ENCODE measurements at regions not wholly inside any gene's neighbourhood (a gene's known extent, or its start where the extent isn't known, plus 50 kb on each side); places are given as distances from the start of the nearest gene placed in this dataset.

GRCh38 chr6:56845032-56845431, 109.9 kb upstream of the BEND6 start:
- H3K4me3 ChIP-seq = no peak overlapping the region
- TF ChIP-seq POLR2AphosphoS5 (IDR thresholded peaks at IDR 0.05) (no peak), CTCF (IDR thresholded peaks at IDR 0.05) (no peak), EP300 (IDR thresholded peaks at IDR 0.05) (no peak), POLR2A (IDR thresholded peaks at IDR 0.05) (no peak)
- WGBS, 2 donors (ENCODE audit: low coverage in 1 of 2) = 60 to 92% methylated on average over 2 to 3 of the region's 3 CpGs
- H3K9me3 ChIP-seq = no peaks in the 10 kb centered on the region
- H3K27ac ChIP-seq = peak overlapping the region in 2 of 4 donors; percentile 94 to 97
- H3K27me3 ChIP-seq = no peaks in the 10 kb centered on the region
- H3K36me3 ChIP-seq = no peaks in the 10 kb centered on the region
- H3K4me1 ChIP-seq = peaks cover 0 to 37% (median 0%) of the 10 kb centered on the region in 3 donors
- no peak for ATAC-seq

GRCh38 chr6:56843476-56844349, 111.2 kb upstream of the BEND6 start:
- TF ChIP-seq POLR2A (IDR thresholded peaks at IDR 0.05) = peak; percentile 53 to 59
- peak; percentile 65 for TF ChIP-seq POLR2AphosphoS5 (IDR thresholded peaks at IDR 0.05)
- peak; percentile 45 to 86 (median 68) for TF ChIP-seq CTCF (IDR thresholded peaks at IDR 0.05)
- no peak for TF ChIP-seq EP300 (IDR thresholded peaks at IDR 0.05)
- peak; percentile 85 for ATAC-seq
- Histone ChIP-seq H3K36me3 (no peaks in the 10 kb centered on the region), H3K27ac (peak overlapping the region; percentile 78 to 97 (median 94)), H3K4me3 (peak overlapping the region; percentile 88 to 93), H3K27me3 (no peaks in the 10 kb centered on the region), H3K9me3 (no peaks in the 10 kb centered on the region), H3K4me1 (peaks cover 0 to 43% (median 0%) of the 10 kb centered on the region in 3 donors)
- 0% methylated on average over 8 of the region's 87 CpGs; no CpG with 5 or more reads in 1 of the 2 donors for WGBS, 2 donors (ENCODE audit: low coverage in 1 of 2)

GRCh38 chr6:56842686-56843475, 112.0 kb upstream of the BEND6 start:
- Histone ChIP-seq H3K4me1 (peaks cover 0 to 52% (median 0%) of the 10 kb centered on the region in 3 donors), H3K27ac (peak overlapping the region; percentile 78 to 97 (median 94))

GRCh38 chr6:56841751-56842150, 113.2 kb upstream of the BEND6 start:
- TF ChIP-seq CTCF (IDR thresholded peaks at IDR 0.05) (no peak), POLR2A (IDR thresholded peaks at IDR 0.05) (no peak), EP300 (IDR thresholded peaks at IDR 0.05) (no peak), POLR2AphosphoS5 (IDR thresholded peaks at IDR 0.05) (no peak)
- 18 to 19% methylated on average over 1 of the region's 1 CpG for WGBS, 2 donors (ENCODE audit: low coverage in 1 of 2)
- Histone ChIP-seq H3K9me3 (no peaks in the 10 kb centered on the region), H3K27me3 (no peaks in the 10 kb centered on the region), H3K4me1 (peaks cover 0 to 56% (median 0%) of the 10 kb centered on the region in 3 donors), H3K4me3 (peak overlapping the region; percentile 88 to 93), H3K36me3 (no peaks in the 10 kb centered on the region), H3K27ac (peak overlapping the region in 3 of 4 donors; percentile 6 to 95 (median 94))
- no peak for ATAC-seq

More at GRCh38 chr6:56842686-56843475, 112.0 kb upstream of the BEND6 start:
- 0 to 4% methylated on average over 3 to 15 of the region's 47 CpGs for WGBS, 2 donors (ENCODE audit: low coverage in 1 of 2)
- Histone ChIP-seq H3K36me3 (no peaks in the 10 kb centered on the region), H3K9me3 (no peaks in the 10 kb centered on the region), H3K27me3 (no peaks in the 10 kb centered on the region), H3K4me3 (peak overlapping the region; percentile 88 to 93)
- TF ChIP-seq CTCF (IDR thresholded peaks at IDR 0.05) = no peak
- peak; percentile 29 for TF ChIP-seq POLR2AphosphoS5 (IDR thresholded peaks at IDR 0.05)
- peak; percentile 47 for ATAC-seq
